ENCODE measurements at regions not wholly inside any gene's neighbourhood (a gene's known extent, or its start where the extent isn't known, plus 50 kb on each side); places are given as distances from the start of the nearest gene placed in this dataset.

DNA sequence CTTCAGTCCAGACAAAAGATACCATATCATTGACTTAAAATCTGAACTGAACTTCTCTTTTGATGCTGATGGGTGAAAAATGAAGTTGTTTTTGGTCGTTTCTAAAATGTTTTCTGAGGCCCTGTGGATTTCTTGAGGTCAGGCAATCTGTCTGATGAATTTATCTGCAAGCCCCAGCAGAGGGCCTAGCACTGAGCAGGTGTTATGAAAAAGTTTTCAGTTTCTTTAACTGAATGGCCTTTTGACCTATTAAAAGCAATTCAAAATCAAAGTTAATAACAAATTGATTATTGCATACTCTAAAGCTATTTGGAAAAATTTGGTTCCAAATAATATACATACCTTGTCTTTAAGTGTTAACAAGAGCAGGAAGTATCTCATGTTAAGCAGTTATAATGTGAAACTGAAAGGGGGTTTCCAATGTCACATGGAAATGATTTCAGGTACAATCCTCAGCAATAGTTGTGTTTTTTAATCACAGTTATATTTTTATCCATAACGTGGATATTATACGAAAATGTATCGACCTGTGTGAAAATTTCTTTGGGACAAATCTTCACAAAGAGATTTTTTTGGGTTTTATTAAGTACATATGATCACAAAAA lies 285.0 kb downstream of the SPANXN1 start:
- H2BK12ac ChIP-seq (ENCODE audit: insufficient read length, low read depth, low read length), result no peak overlapping the region
- no peak overlapping the region for H3K23ac ChIP-seq (ENCODE audit: insufficient read length, low read depth, low read length)
- no peak overlapping the region for H4K91ac ChIP-seq (ENCODE audit: insufficient read length, low read depth, low read length)
- DNase-seq, result no peak
- H3K4ac ChIP-seq (ENCODE audit: low read depth, low read length), result no peak overlapping the region
- H4K5ac ChIP-seq (ENCODE audit: insufficient read length, low read depth, low read length), result no peak overlapping the region
- no peak overlapping the region for H3K56ac ChIP-seq (ENCODE audit: insufficient read length, low read depth, low read length)
- H3K4me3 Mint-ChIP-seq, result no peak overlapping the region
- no peak overlapping the region for H3K18ac ChIP-seq (ENCODE audit: insufficient read length, low read depth, low read length)
- no peak overlapping the region for H2AK5ac ChIP-seq (ENCODE audit: insufficient read length, low read length)
- H3K9me3 Mint-ChIP-seq, result peaks cover 59% of the 10 kb centered on the region in 2 experiments
- no peaks in the 10 kb centered on the region for H3K23me2 ChIP-seq (ENCODE audit: insufficient read length, low read depth, low read length, poor library complexity, severe bottlenecking)
- no peaks in the 10 kb centered on the region for H3K4me1 ChIP-seq (ENCODE audit: insufficient read depth, low read length)
- H3T11ph ChIP-seq (ENCODE audit: low read length), result no peak overlapping the region
- no peaks in the 10 kb centered on the region for H3K79me1 ChIP-seq (ENCODE audit: insufficient read depth, low read depth, low read length, poor library complexity, severe bottlenecking)
- H2AFZ ChIP-seq (ENCODE audit: low read length), result no peak overlapping the region
- no peak overlapping the region for H2BK15ac ChIP-seq (ENCODE audit: low read depth, low read length)
- no peak overlapping the region for H2BK120ac ChIP-seq (ENCODE audit: low read depth, low read length, poor library complexity, severe bottlenecking)
- WGBS (ENCODE audit: extremely low coverage, insufficient read length, low lambda C conversion rate), result no CpG with 5 or more reads among the region's 4 CpGs
- peaks cover 15% of the 10 kb centered on the region for H3K9me3 ChIP-seq (ENCODE audit: control insufficient read depth, low read depth, low read length)
- no peaks in the 10 kb centered on the region for H3K4me1 Mint-ChIP-seq
- H3K27me3 Mint-ChIP-seq (ENCODE audit: low read depth), result no peaks in the 10 kb centered on the region; the same call in 1 of the 2 replicates
- no peak overlapping the region for H2BK5ac ChIP-seq (ENCODE audit: insufficient read length, low read length)
- H3K79me2 ChIP-seq (ENCODE audit: insufficient read depth, low read length), result no peaks in the 10 kb centered on the region
- H3K36me3 Mint-ChIP-seq (ENCODE audit: insufficient read depth in 1 of 3, low read depth in 3 of 3), result peaks cover 0 to 2% (median 0%) of the 10 kb centered on the region in 3 experiments; a peak in 2 of 7 replicates
- no peak overlapping the region for H3K14ac ChIP-seq (ENCODE audit: insufficient read depth, low read length)
- H3K27me3 ChIP-seq (ENCODE audit: insufficient read depth, low read length), result no peaks in the 10 kb centered on the region
- H4K8ac ChIP-seq (replicated peaks; ENCODE audit: insufficient read length, low read depth, low read length), result no peak overlapping the region
- TF ChIP-seq, protein P1, sequence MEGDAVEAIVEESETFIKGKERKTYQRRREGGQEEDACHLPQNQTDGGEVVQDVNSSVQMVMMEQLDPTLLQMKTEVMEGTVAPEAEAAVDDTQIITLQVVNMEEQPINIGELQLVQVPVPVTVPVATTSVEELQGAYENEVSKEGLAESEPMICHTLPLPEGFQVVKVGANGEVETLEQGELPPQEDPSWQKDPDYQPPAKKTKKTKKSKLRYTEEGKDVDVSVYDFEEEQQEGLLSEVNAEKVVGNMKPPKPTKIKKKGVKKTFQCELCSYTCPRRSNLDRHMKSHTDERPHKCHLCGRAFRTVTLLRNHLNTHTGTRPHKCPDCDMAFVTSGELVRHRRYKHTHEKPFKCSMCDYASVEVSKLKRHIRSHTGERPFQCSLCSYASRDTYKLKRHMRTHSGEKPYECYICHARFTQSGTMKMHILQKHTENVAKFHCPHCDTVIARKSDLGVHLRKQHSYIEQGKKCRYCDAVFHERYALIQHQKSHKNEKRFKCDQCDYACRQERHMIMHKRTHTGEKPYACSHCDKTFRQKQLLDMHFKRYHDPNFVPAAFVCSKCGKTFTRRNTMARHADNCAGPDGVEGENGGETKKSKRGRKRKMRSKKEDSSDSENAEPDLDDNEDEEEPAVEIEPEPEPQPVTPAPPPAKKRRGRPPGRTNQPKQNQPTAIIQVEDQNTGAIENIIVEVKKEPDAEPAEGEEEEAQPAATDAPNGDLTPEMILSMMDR (conservative IDR thresholded peaks at IDR 0.05), result no peak
- no peak overlapping the region for H3K27ac Mint-ChIP-seq
- H3K4me2 ChIP-seq (ENCODE audit: insufficient read depth, insufficient read length, low read length), result no peak overlapping the region
- H3K9ac ChIP-seq (ENCODE audit: extremely low read depth, insufficient read length, low read length), result no peak overlapping the region
- H3K27ac ChIP-seq (ENCODE audit: insufficient read length, low read depth, low read length), result no peak overlapping the region
- no peaks in the 10 kb centered on the region for H4K20me1 ChIP-seq (ENCODE audit: control insufficient read depth, insufficient read depth, insufficient read length)
- H2BK20ac ChIP-seq (ENCODE audit: low read depth, low read length, poor library complexity, severe bottlenecking), result no peak overlapping the region
